ENCODE measurements at regions not wholly inside any gene's neighbourhood (a gene's known extent, or its start where the extent isn't known, plus 50 kb on each side); places are given as distances from the start of the nearest gene placed in this dataset.

GRCh38 chr2:144300632-144301031 is 219.3 kb downstream of the ZEB2 start:
- no peak overlapping the region for H3K4me3 ChIP-seq (ENCODE audit: low read depth, low read length)
- TF ChIP-seq SP3 (tag by site-specific recombination; IDR thresholded peaks at IDR 0.05) (no peak), ZNF19 (tag by site-specific recombination; IDR thresholded peaks at IDR 0.05; ENCODE audit: low read depth) (no peak), ZBTB20 (tag by site-specific recombination; IDR thresholded peaks at IDR 0.05) (no peak), ZNF514 (tag by site-specific recombination; IDR thresholded peaks at IDR 0.05) (no peak), ZEB2 (tag by site-specific recombination; IDR thresholded peaks at IDR 0.05) (no peak), PATZ1 (tag by site-specific recombination; IDR thresholded peaks at IDR 0.05) (no peak)
- TF ChIP-seq, protein P1, sequence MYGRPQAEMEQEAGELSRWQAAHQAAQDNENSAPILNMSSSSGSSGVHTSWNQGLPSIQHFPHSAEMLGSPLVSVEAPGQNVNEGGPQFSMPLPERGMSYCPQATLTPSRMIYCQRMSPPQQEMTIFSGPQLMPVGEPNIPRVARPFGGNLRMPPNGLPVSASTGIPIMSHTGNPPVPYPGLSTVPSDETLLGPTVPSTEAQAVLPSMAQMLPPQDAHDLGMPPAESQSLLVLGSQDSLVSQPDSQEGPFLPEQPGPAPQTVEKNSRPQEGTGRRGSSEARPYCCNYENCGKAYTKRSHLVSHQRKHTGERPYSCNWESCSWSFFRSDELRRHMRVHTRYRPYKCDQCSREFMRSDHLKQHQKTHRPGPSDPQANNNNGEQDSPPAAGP (tag by site-specific recombination; IDR thresholded peaks at IDR 0.05), result no peak
- no peaks in the 10 kb centered on the region for H3K36me3 ChIP-seq (ENCODE audit: control insufficient read depth in 2 of 2, insufficient read depth in 1 of 2, low read length in 2 of 2)
- H3K9me3 ChIP-seq (ENCODE audit: control insufficient read depth, insufficient read depth, low read depth, low read length), result no peaks in the 10 kb centered on the region
- ChIA-PET CTCF (interaction anchor here (1.1 kb wide), 1 partner anchor 10 kb away, joined by 12 read pairs; no protein-coding TSS in a partner anchor), POLR2A (no interaction called here)
- H3K27ac ChIP-seq (ENCODE audit: extremely low read depth, low read depth, low read length), result no peak overlapping the region
- no peaks in the 10 kb centered on the region for H3K4me1 ChIP-seq (ENCODE audit: control insufficient read depth, insufficient read depth, low read length)

DNA sequence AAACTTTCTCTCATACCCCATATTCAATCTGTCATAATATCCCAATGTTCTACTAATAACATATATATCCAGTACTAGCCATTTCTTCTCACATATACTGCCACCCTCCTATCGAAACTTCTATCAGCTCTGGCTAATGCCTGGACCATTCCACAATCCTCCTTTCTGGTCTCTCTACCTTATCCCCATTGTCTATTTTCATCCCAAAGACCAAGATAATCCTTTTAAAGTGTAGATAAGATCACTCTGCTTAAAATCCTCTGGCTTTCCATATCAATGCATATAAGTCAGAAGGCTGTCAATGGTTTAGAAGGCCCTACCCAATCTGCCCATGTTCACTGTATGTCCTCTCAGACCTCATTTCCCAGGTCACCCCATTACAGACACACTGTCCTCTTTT is 229.6 kb downstream of the ZEB2 start:
- no peak overlapping the region for H3K4me3 ChIP-seq (ENCODE audit: low read depth, low read length)
- ChIA-PET CTCF (interaction anchor here (0.7 kb wide), 1 partner anchor 159 kb away, joined by 3 read pairs; no protein-coding TSS in a partner anchor), POLR2A (no interaction called here)
- no peaks in the 10 kb centered on the region for H3K36me3 ChIP-seq (ENCODE audit: control insufficient read depth in 2 of 2, insufficient read depth in 1 of 2, low read length in 2 of 2)
- H3K4me1 ChIP-seq (ENCODE audit: control insufficient read depth, insufficient read depth, low read length), result no peaks in the 10 kb centered on the region
- TF ChIP-seq ZNF324 (tag by site-specific recombination; IDR thresholded peaks at IDR 0.05), result no peak
- TF ChIP-seq ZNF341 (tag by site-specific recombination; IDR thresholded peaks at IDR 0.05; ENCODE audit: low read depth), result no peak
- no peak for TF ChIP-seq ZNF514 (tag by site-specific recombination; IDR thresholded peaks at IDR 0.05)
- TF ChIP-seq REPIN1 (tag by site-specific recombination; IDR thresholded peaks at IDR 0.05; ENCODE audit: low read depth), result no peak
- no peak for TF ChIP-seq ZNF785 (tag by site-specific recombination; IDR thresholded peaks at IDR 0.05)
- no peak for TF ChIP-seq ZNF654 (tag by site-specific recombination; IDR thresholded peaks at IDR 0.05; ENCODE audit: low read depth)
- no peak for TF ChIP-seq ZNF202 (tag by site-specific recombination; IDR thresholded peaks at IDR 0.05; ENCODE audit: borderline replicate concordance)
- no peak for TF ChIP-seq ZNF423 (tag by site-specific recombination; IDR thresholded peaks at IDR 0.05)
- no peak for TF ChIP-seq OVOL3 (tag by site-specific recombination; IDR thresholded peaks at IDR 0.05)
- no peak for TF ChIP-seq ZNF302 (tag by site-specific recombination; IDR thresholded peaks at IDR 0.05; ENCODE audit: low read depth)
- TF ChIP-seq ZNF692 (tag by site-specific recombination; IDR thresholded peaks at IDR 0.05), result no peak
- TF ChIP-seq ZBTB11 (tag by site-specific recombination; conservative IDR thresholded peaks at IDR 0.05; ENCODE audit: low read depth), result no peak
- TF ChIP-seq ZFHX2 (tag by site-specific recombination; conservative IDR thresholded peaks at IDR 0.05), result no peak
- TF ChIP-seq ZNF391 (tag by site-specific recombination; IDR thresholded peaks at IDR 0.05; ENCODE audit: borderline replicate concordance, low read depth), result no peak
- no peak for TF ChIP-seq ZNF398 (tag by site-specific recombination; IDR thresholded peaks at IDR 0.05)
- no peaks in the 10 kb centered on the region for H3K9me3 ChIP-seq (ENCODE audit: control insufficient read depth, insufficient read depth, low read depth, low read length)
- no peak overlapping the region for H3K27ac ChIP-seq (ENCODE audit: extremely low read depth, low read depth, low read length)
